Epithelial cell of proximal tubule (primary cell): ENCODE measurements at regions not wholly inside any gene's neighbourhood (a gene's known extent, or its start where the extent isn't known, plus 50 kb on each side); places are given as distances from the start of the nearest gene placed in this dataset.

Source experiments
- DNase-seq: peaks from one replicate; pipeline ENCODE4 v3.0.0-alpha.2; 2011; ENCODE audit warnings: low read depth
- H3K4me3 ChIP-seq: 2 replicates; pipeline ENCODE4 v1.5.1; 2011; ENCODE audit warnings: low read depth, mild to moderate bottlenecking, low read length
- TF ChIP-seq, protein P1 (sequence below): conservative IDR thresholded peaks from 2 replicates; pipeline ENCODE4 v1.5.1; 2012; ENCODE audit warnings: low read depth, mild to moderate bottlenecking, low read length

DNA sequence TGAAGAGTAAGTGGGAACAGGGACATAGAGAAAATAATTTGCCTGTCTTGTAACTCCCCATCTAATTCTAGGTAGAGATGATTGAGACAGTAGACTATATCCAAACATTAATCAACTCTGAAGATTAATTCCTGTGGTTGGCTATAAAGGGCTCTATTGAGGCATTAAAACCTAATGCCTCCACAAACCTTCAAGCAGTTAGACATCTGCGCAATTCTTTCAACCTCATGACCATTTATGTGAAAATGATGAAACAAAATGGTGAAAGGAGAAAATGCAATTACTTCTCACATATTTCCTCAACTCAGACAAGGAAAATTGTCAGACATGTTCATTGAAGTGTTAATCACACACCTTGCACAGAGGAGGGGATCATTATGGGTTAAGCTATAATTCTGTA lies 164.5 kb upstream of the MYT1L start:
- TF ChIP-seq, protein P1, sequence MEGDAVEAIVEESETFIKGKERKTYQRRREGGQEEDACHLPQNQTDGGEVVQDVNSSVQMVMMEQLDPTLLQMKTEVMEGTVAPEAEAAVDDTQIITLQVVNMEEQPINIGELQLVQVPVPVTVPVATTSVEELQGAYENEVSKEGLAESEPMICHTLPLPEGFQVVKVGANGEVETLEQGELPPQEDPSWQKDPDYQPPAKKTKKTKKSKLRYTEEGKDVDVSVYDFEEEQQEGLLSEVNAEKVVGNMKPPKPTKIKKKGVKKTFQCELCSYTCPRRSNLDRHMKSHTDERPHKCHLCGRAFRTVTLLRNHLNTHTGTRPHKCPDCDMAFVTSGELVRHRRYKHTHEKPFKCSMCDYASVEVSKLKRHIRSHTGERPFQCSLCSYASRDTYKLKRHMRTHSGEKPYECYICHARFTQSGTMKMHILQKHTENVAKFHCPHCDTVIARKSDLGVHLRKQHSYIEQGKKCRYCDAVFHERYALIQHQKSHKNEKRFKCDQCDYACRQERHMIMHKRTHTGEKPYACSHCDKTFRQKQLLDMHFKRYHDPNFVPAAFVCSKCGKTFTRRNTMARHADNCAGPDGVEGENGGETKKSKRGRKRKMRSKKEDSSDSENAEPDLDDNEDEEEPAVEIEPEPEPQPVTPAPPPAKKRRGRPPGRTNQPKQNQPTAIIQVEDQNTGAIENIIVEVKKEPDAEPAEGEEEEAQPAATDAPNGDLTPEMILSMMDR: no peak
- H3K4me3 ChIP-seq: no peak overlapping the region
- DNase-seq: no peak

DNA sequence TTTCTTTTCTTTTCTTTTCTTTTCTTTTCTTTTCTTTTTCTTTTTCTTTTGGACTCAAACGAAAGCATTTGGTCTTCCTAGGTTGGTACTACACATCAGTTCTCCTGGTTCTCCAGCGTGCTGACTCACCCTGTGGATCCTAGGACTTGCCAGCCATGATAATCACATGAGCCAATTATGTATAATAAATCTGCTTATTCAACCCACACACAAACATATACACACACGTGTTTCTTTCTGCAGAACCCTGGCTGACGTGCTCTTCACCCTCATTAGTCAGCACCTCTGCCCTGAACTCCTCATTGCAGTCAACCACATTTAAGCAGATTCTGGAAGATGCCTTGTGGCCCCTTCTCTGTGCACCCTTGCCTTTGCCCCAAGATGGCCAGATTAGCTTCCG lies 162.4 kb upstream of the MYT1L start:
- DNase-seq: no peak
- TF ChIP-seq, protein P1: no peak
- no peak overlapping the region for H3K4me3 ChIP-seq

DNA sequence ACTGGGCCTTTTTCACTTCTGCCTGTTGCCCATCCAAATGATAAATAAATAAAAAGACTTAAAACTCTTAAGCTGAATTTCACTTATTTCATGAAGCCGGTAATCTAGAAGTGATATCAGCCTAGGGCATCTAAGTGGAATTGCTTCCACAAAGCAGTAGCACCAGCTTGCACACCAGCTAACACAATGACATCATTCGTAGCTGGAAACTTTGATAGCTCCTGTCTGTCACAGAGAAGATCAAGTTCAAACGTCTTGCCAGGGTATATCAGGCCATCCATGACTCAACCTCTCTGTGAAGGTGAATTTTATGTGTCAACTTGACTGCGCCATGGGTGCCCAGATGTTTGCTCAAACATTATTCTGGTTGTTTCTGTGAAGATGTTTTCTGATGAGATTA lies 161.7 kb upstream of the MYT1L start:
- no peak for DNase-seq
- TF ChIP-seq, protein P1: no peak

DNA sequence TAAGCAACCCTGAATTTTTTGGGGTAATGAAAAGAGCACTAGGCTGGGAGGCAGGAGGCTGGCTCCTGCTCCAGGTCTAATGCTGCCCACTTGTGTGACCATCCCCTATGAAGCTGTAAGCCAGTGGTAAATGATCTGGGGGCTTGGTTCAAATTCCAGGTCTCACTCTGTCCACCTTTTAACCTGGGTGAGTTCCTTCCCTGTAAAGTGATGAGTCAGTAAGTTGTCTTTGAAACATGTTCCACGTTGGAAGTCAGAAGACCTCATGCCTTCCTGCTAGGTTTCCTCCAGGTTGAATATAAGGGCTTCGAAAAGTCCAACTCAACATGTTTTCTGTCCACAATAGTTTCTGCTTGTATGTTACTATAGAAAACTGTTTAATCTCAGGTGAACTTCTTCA lies 160.9 kb upstream of the MYT1L start:
- H3K4me3 ChIP-seq: no peak overlapping the region
- DNase-seq: no peak
- TF ChIP-seq, protein P1: no peak

More for the DNA sequence above, 161.7 kb upstream of the MYT1L start:
- H3K4me3 ChIP-seq: no peak overlapping the region

DNA sequence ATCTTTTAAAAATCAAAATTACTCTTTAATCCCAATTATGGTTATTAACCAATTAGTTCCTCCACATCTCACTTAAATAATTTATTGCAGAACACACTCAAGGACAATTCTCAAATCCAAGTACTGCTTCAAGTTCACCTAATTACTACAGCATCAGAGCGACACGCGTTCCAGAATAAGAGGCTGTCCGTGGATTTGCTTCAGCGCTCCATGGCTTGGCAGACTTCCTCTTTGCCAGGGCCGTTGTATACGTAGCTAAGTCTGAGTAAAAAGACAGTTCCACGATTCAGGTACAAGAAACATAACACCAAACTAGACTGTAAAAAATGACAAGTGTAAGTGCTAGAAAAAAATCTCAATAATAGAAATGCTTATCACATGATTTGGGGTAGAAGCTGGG lies 153.2 kb upstream of the MYT1L start:
- H3K4me3 ChIP-seq: no peak overlapping the region
- DNase-seq: no peak

DNA sequence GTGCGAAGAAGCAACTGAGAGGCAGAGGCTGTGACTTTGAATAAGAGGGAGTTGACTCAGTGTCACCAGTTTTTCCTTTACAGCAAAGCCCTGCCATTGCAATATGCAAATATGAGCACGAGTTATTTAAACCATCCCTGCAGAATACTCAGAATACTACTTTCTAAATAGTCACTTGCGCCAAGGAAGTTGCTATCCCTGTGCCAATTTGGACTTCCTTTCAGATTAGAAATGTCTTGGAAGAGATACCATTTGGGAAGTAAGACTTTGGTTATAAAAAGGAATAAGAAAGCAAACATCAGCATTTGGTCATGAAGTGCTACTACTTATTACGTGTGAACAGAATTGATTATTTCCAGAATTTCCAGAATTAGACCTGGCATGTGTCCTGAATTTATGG lies 151.8 kb upstream of the MYT1L start:
- no peak overlapping the region for H3K4me3 ChIP-seq
- TF ChIP-seq, protein P1: no peak
- DNase-seq: no peak

More for the DNA sequence above, 153.2 kb upstream of the MYT1L start:
- TF ChIP-seq, protein P1: no peak

DNA sequence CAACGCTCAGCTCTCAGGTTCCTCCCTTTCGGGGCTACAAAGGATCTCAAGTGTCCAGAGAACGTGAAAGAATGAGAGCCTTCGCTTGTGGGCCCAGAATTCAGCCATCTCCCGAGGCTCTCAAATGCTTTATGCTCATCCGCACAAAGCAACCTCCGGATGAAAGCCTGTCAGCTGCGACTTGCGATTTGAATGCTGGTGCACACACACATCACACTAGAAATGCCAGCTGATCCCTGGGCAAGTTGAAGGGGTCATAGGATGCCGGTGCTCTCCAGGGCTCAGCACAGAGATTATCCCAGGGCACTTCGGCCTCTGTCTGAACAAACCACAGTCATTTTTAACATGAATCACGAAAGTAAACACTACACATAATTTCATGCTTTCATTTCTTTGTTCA lies 141.8 kb upstream of the MYT1L start:
- TF ChIP-seq, protein P1: no peak
- no peak overlapping the region for H3K4me3 ChIP-seq
- DNase-seq: no peak
